Liver (tissue), 8 donors: ENCODE measurements at regions not wholly inside any gene's neighbourhood (a gene's known extent, or its start where the extent isn't known, plus 50 kb on each side); places are given as distances from the start of the nearest gene placed in this dataset.

ENCODE experiments used
- DNase-seq: peaks from one replicate; pipeline ENCODE4 v3.0.0-alpha.2; 2017; ENCODE audit warnings: low spot score
- H3K27ac ChIP-seq, 2 donors: one replicate each; pipeline ENCODE4 v1.7.0; 2013; ENCODE audit warnings: inconsistent platforms in 2 of 2, low read length in 2 of 2, control low read depth in 1 of 2, low read depth in 1 of 2, mild to moderate bottlenecking in 1 of 2
- H3K27me3 ChIP-seq, 4 donors: one replicate each; pipeline versions ENCODE4 v1.6.1 to v1.7.0; 2013; ENCODE audit warnings: low read length in 3 of 4, inconsistent platforms in 1 of 4, mild to moderate bottlenecking in 1 of 4, moderate library complexity in 1 of 4; ENCODE audit not compliant: control insufficient read depth in 4 of 4, insufficient read depth in 4 of 4
- H3K36me3 ChIP-seq, 4 donors: one replicate each; pipeline versions ENCODE4 v1.6.1 to v1.7.0; 2013; ENCODE audit warnings: low read length in 3 of 4, mild to moderate bottlenecking in 3 of 4, low read depth in 1 of 4, moderate library complexity in 1 of 4; ENCODE audit not compliant: control insufficient read depth in 4 of 4, insufficient read depth in 3 of 4
- H3K4me1 ChIP-seq, 4 donors: one replicate each; pipeline versions ENCODE4 v1.6.1 to v1.7.0; 2013; ENCODE audit warnings: low read length in 3 of 4, mild to moderate bottlenecking in 3 of 4, moderate library complexity in 1 of 4; ENCODE audit not compliant: control insufficient read depth in 4 of 4, insufficient read depth in 4 of 4
- H3K4me3 ChIP-seq, 3 donors: one replicate each; pipeline versions ENCODE4 v1.6.1 to v1.7.0; 2013; ENCODE audit warnings: low read length in 3 of 3, control low read depth in 1 of 3, low read depth in 1 of 3, mild to moderate bottlenecking in 1 of 3
- H3K9ac ChIP-seq, 2 donors: one replicate each; pipeline ENCODE4 v1.7.0; 2013; ENCODE audit warnings: low read length in 2 of 2, mild to moderate bottlenecking in 2 of 2, moderate library complexity in 2 of 2, control low read depth in 1 of 2, low read depth in 1 of 2
- H3K9me3 ChIP-seq, 4 donors: one replicate each; pipeline versions ENCODE4 v1.6.1 to v1.7.0; 2013; ENCODE audit warnings: low read length in 3 of 4; ENCODE audit not compliant: control insufficient read depth in 4 of 4
- ATF3 ChIP-seq: IDR thresholded peaks from 2 replicates; pipeline ENCODE4 v1.6.1; 2016; ENCODE audit warnings: antibody characterized with exemption
- CTCF ChIP-seq: fragments of 150-350 bp; IDR thresholded peaks from 2 replicates; pipeline ENCODE4 v1.5.1; 2017; ENCODE audit warnings: improper control_type of control experiment, low read depth, low read length; ENCODE audit not compliant: missing input control
- EGR1 ChIP-seq, 2 donors: IDR thresholded peaks; 2 replicates each; pipeline ENCODE4 v1.6.1; 2016 to 2018; ENCODE audit warnings: antibody characterized with exemption in 2 of 2, low read depth in 2 of 2
- FOXA2 ChIP-seq: IDR thresholded peaks from 2 replicates; pipeline ENCODE4 v1.6.1; 2016; ENCODE audit warnings: antibody characterized with exemption
- GABPA ChIP-seq, 2 donors: IDR thresholded peaks in 1 of 2; conservative IDR thresholded peaks in 1 of 2; 2 replicates each; pipeline ENCODE4 v1.6.1; 2016; ENCODE audit warnings: antibody characterized with exemption in 2 of 2, mild to moderate bottlenecking in 1 of 2, moderate library complexity in 1 of 2
- HNF4A ChIP-seq, 2 donors: conservative IDR thresholded peaks; 2 replicates each; pipeline ENCODE4 v1.6.1; 2016; ENCODE audit warnings: antibody characterized with exemption in 2 of 2, mild to moderate bottlenecking in 2 of 2
- HNF4G ChIP-seq: IDR thresholded peaks from 2 replicates; pipeline ENCODE4 v1.6.1; 2016; ENCODE audit warnings: antibody characterized with exemption
- JUND ChIP-seq, 2 donors: IDR thresholded peaks; 2 replicates each; pipeline ENCODE4 v1.6.1; 2016; ENCODE audit warnings: antibody characterized with exemption in 2 of 2
- MAX ChIP-seq: IDR thresholded peaks from 2 replicates; pipeline ENCODE4 v1.6.1; 2016; ENCODE audit warnings: antibody characterized with exemption
- NR2F2 ChIP-seq: IDR thresholded peaks from 2 replicates; pipeline ENCODE4 v1.6.1; 2016; ENCODE audit warnings: antibody characterized with exemption
- RAD21 ChIP-seq, 2 donors: IDR thresholded peaks; 2 replicates each; pipeline ENCODE4 v1.6.1; 2016; ENCODE audit warnings: antibody characterized with exemption in 2 of 2, mild to moderate bottlenecking in 2 of 2
- REST ChIP-seq: IDR thresholded peaks from 2 replicates; pipeline ENCODE4 v1.6.1; 2016; ENCODE audit warnings: antibody characterized with exemption, mild to moderate bottlenecking
- RXRA ChIP-seq, 2 donors: IDR thresholded peaks; 2 replicates each; pipeline ENCODE4 v1.6.1; 2017 to 2018; ENCODE audit warnings: antibody characterized with exemption in 2 of 2, mild to moderate bottlenecking in 1 of 2
- TAF1 ChIP-seq: conservative IDR thresholded peaks from 2 replicates; pipeline ENCODE4 v1.6.1; 2016; ENCODE audit warnings: antibody characterized with exemption, mild to moderate bottlenecking
- YY1 ChIP-seq: IDR thresholded peaks from 2 replicates; pipeline ENCODE4 v1.6.1; 2016; ENCODE audit warnings: antibody characterized with exemption, mild to moderate bottlenecking
- ZBTB33 ChIP-seq: IDR thresholded peaks from 2 replicates; pipeline ENCODE4 v1.6.1; 2016; ENCODE audit warnings: antibody characterized with exemption
- WGBS: extraction: QIAGEN DNeasy Blood & Tissue Kit; methylation state at CpG from one replicate; pipeline ENCODE4 v1.1.7; 2013; 5-methylcytosine and 5-hydroxymethylcytosine counted together
- donor health status: healthy.
- donor health status: healthy.
- donor health status: healthy.
- donor health status: healthy.
- donor health status: healthy.

GRCh38 chr4:179981161-179981560, 2262.0 kb upstream of the TENM3 start:
- H3K9ac ChIP-seq, result no peak overlapping the region
- no peaks in the 10 kb centered on the region for H3K9me3 ChIP-seq
- no peaks in the 10 kb centered on the region for H3K27me3 ChIP-seq
- no peak overlapping the region for H3K4me3 ChIP-seq
- H3K27ac ChIP-seq, result no peak overlapping the region
- DNase-seq, result no peak
- no peaks in the 10 kb centered on the region for H3K4me1 ChIP-seq
- TF ChIP-seq RAD21 (IDR thresholded peaks at IDR 0.05) (no peak), ZBTB33 (no peak), YY1 (no peak), NR2F2 (no peak), ATF3 (no peak), HNF4G (no peak), EGR1 (IDR thresholded peaks at IDR 0.05; ENCODE audit: low read depth in 2 of 2) (no peak), RXRA (IDR thresholded peaks at IDR 0.05) (no peak), TAF1 (no peak), FOXA2 (no peak), MAX (no peak)
- no peaks in the 10 kb centered on the region for H3K36me3 ChIP-seq

GRCh38 chr4:179989975-179990374, 2253.2 kb upstream of the TENM3 start:
- no peak for DNase-seq
- H3K27ac ChIP-seq, result no peak overlapping the region
- no peak overlapping the region for H3K9ac ChIP-seq
- H3K4me3 ChIP-seq, result no peak overlapping the region
- no peaks in the 10 kb centered on the region for H3K9me3 ChIP-seq
- no peaks in the 10 kb centered on the region for H3K4me1 ChIP-seq
- no peak for TF ChIP-seq MAX
- no peak for TF ChIP-seq HNF4A (conservative IDR thresholded peaks at IDR 0.05)
- no peak for TF ChIP-seq REST
- no peak for TF ChIP-seq CTCF
- TF ChIP-seq GABPA (IDR thresholded peaks at IDR 0.05 in 1 of 2, conservative IDR thresholded peaks at IDR 0.05 in 1 of 2), result no peak
- no peak for TF ChIP-seq ATF3
- TF ChIP-seq FOXA2, result no peak
- no peak for TF ChIP-seq EGR1 (IDR thresholded peaks at IDR 0.05; ENCODE audit: low read depth in 2 of 2)
- TF ChIP-seq RXRA (IDR thresholded peaks at IDR 0.05), result no peak
- no peak for TF ChIP-seq JUND (IDR thresholded peaks at IDR 0.05)
- TF ChIP-seq NR2F2, result no peak
- no peak for TF ChIP-seq TAF1
- TF ChIP-seq ZBTB33, result no peak
- TF ChIP-seq YY1, result no peak
- WGBS, result 74% methylated on average over 4 of the region's 4 CpGs
- no peaks in the 10 kb centered on the region for H3K36me3 ChIP-seq
- no peaks in the 10 kb centered on the region for H3K27me3 ChIP-seq
